Loucy (cell line): ENCODE measurements at regions not wholly inside any gene's neighbourhood (a gene's known extent, or its start where the extent isn't known, plus 50 kb on each side); places are given as distances from the start of the nearest gene placed in this dataset.

ENCODE experiments used
- H2AFZ ChIP-seq: fragments of 200-600 bp; sonication (generic); 2 replicates; pipeline ENCODE4 v1.6.0; 2016; ENCODE audit warnings: antibody characterized with exemption, mild to moderate bottlenecking, low read length, moderate library complexity
- H3F3A ChIP-seq: fragments of 200-600 bp; 2 replicates; pipeline ENCODE4 v1.6.0; 2016; ENCODE audit warnings: antibody characterized with exemption, low read depth, mild to moderate bottlenecking
- H3K27me3 ChIP-seq: fragments of 200-600 bp; sonication (generic); 2 replicates; pipeline ENCODE4 v1.6.1; 2014; ENCODE audit warnings: low read length, mild to moderate bottlenecking; ENCODE audit not compliant: insufficient read depth, poor library complexity, severe bottlenecking
- H3K36me3 ChIP-seq: fragments of 200-600 bp; sonication (generic); 2 replicates; pipeline ENCODE4 v1.6.1; 2016; ENCODE audit warnings: low read length; ENCODE audit not compliant: insufficient read depth
- H3K4me1 ChIP-seq: fragments of 200-600 bp; sonication (generic); 2 replicates; pipeline ENCODE4 v1.5.1; 2014; ENCODE audit warnings: low read length, mild to moderate bottlenecking; ENCODE audit not compliant: insufficient read depth, poor library complexity, severe bottlenecking
- H3K4me2 ChIP-seq: fragments of 200-600 bp; sonication (generic); 2 replicates; pipeline ENCODE4 v1.6.0; 2014; ENCODE audit warnings: antibody characterized with exemption, low read length, low read depth, mild to moderate bottlenecking; ENCODE audit not compliant: poor library complexity, severe bottlenecking
- H3K4me3 ChIP-seq: fragments of 200-600 bp; sonication (generic); 2 replicates; pipeline ENCODE4 v1.5.1; 2014; ENCODE audit warnings: low read length, mild to moderate bottlenecking, mixed read lengths; ENCODE audit not compliant: poor library complexity, severe bottlenecking
- H3K79me2 ChIP-seq: fragments of 200-600 bp; sonication (generic); 2 replicates; pipeline ENCODE4 v1.6.1; 2014; ENCODE audit warnings: low read length; ENCODE audit not compliant: insufficient read depth
- H3K9ac ChIP-seq: fragments of 200-600 bp; sonication (generic); 2 replicates; pipeline ENCODE4 v1.6.0; 2014; ENCODE audit warnings: mild to moderate bottlenecking, low read depth, low read length, moderate library complexity; ENCODE audit not compliant: poor library complexity, severe bottlenecking
- H3K9me2 ChIP-seq: fragments of 200-600 bp; sonication (generic); replicated peaks from 2 replicates; pipeline ENCODE4 v1.6.1; 2016; ENCODE audit warnings: low read depth, low read length, mixed read lengths
- H3K9me3 ChIP-seq: fragments of 200-600 bp; sonication (generic); 2 replicates; pipeline ENCODE4 v1.6.1; 2014; ENCODE audit warnings: mild to moderate bottlenecking, antibody characterized with exemption, low read length, low read depth; ENCODE audit not compliant: insufficient read depth
- H4K20me1 ChIP-seq: fragments of 200-600 bp; sonication (generic); 2 replicates; pipeline ENCODE4 v1.6.0; 2014; ENCODE audit warnings: antibody characterized with exemption, low read length, mild to moderate bottlenecking; ENCODE audit not compliant: insufficient read depth, poor library complexity, severe bottlenecking
- CTCF ChIP-seq: fragments of 200-600 bp; sonication (generic); conservative IDR thresholded peaks from 2 replicates; pipeline ENCODE4 v1.5.1; 2014; ENCODE audit warnings: mild to moderate bottlenecking, antibody characterized with exemption, low read length
- EZH2phosphoT487 ChIP-seq: fragments of 200-600 bp; IDR thresholded peaks from 2 replicates; pipeline ENCODE4 v1.6.1; 2018; ENCODE audit warnings: antibody characterized with exemption, mild to moderate bottlenecking, moderate library complexity, borderline replicate concordance

DNA sequence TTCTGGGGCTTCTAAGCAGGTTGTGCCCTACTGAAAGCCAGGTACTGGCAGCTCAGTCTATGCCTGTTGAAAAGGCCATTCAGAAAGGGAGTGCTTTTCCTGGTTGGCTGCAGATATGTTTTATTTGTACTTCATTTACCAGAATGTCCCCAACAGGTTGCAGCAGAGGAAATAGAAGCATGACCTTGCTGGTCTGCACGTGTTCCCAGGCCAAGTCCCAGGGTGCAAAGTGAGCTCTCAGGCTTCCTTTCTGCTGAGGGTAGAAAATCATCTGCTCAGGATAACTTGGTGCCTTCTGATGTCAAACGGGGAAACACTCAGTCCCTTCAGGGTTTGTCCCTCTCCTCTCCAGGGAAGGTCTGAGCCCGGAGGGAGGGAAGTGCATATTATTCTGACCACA, 356.4 kb downstream of the BCL11B start:
- no peak overlapping the region for H3K4me2 ChIP-seq
- TF ChIP-seq EZH2phosphoT487 (no peak), CTCF (no peak)
- H3K79me2 ChIP-seq, result no peaks in the 10 kb centered on the region
- H3K9ac ChIP-seq, result no peak overlapping the region
- H3K4me3 ChIP-seq, result no peak overlapping the region
- H3K9me2 ChIP-seq, result no peaks in the 10 kb centered on the region
- H3K9me3 ChIP-seq, result no peaks in the 10 kb centered on the region
- H3K27me3 ChIP-seq, result no peaks in the 10 kb centered on the region
- H3F3A ChIP-seq, result no peaks in the 10 kb centered on the region
- H3K4me1 ChIP-seq, result no peaks in the 10 kb centered on the region
- H3K36me3 ChIP-seq, result no peaks in the 10 kb centered on the region
- no peaks in the 10 kb centered on the region for H4K20me1 ChIP-seq
- no peak overlapping the region for H2AFZ ChIP-seq

GRCh38 chr14:98916036-98916435, 356.0 kb downstream of the BCL11B start:
- no peak for TF ChIP-seq CTCF
- no peaks in the 10 kb centered on the region for H4K20me1 ChIP-seq
- H3K4me1 ChIP-seq, result no peaks in the 10 kb centered on the region
- no peak overlapping the region for H3K4me3 ChIP-seq
- H3K9me3 ChIP-seq, result no peaks in the 10 kb centered on the region
- H3K4me2 ChIP-seq, result no peak overlapping the region
- no peak overlapping the region for H2AFZ ChIP-seq
- no peaks in the 10 kb centered on the region for H3K27me3 ChIP-seq
- no peaks in the 10 kb centered on the region for H3K36me3 ChIP-seq
- H3K79me2 ChIP-seq, result no peaks in the 10 kb centered on the region
- H3F3A ChIP-seq, result no peaks in the 10 kb centered on the region
- no peak overlapping the region for H3K9ac ChIP-seq
- no peaks in the 10 kb centered on the region for H3K9me2 ChIP-seq

- Histone ChIP-seq H3F3A (no peaks in the 10 kb centered on the region), H3K4me2 (no peak overlapping the region), H3K9ac (no peak overlapping the region), H3K9me2 (no peaks in the 10 kb centered on the region), H2AFZ (no peak overlapping the region), H3K4me3 (no peak overlapping the region), H4K20me1 (no peaks in the 10 kb centered on the region), H3K4me1 (no peaks in the 10 kb centered on the region), H3K79me2 (no peaks in the 10 kb centered on the region), H3K36me3 (no peaks in the 10 kb centered on the region), H3K9me3 (no peaks in the 10 kb centered on the region), H3K27me3 (no peaks in the 10 kb centered on the region)
- no peak for TF ChIP-seq EZH2phosphoT487
- TF ChIP-seq CTCF, result no peak
Measured at GRCh38 chr14:98916476-98916875, 355.5 kb downstream of the BCL11B start.
